Neural cell (in vitro differentiated cells): ENCODE measurements at regions not wholly inside any gene's neighbourhood (a gene's known extent, or its start where the extent isn't known, plus 50 kb on each side); places are given as distances from the start of the nearest gene placed in this dataset.
A peak's percentile ranks its signal among the peaks of the same experiment; 100 is the strongest.

Experiments used
- H2AFZ ChIP-seq: fragments of 200-600, 300-800 bp; sonication (generic), shearing (Covaris generic); 2 replicates; pipeline ENCODE4 v1.6.0; 2014; ENCODE audit warnings: low read depth, mild to moderate bottlenecking, antibody characterized with exemption, low read length, moderate library complexity
- H3F3A ChIP-seq: fragments of 200-600 bp; shearing (Covaris generic); 2 replicates; pipeline ENCODE4 v1.6.1; 2016; ENCODE audit warnings: mild to moderate bottlenecking, moderate library complexity, mixed read lengths, antibody characterized with exemption, low read length; ENCODE audit not compliant: insufficient read depth, poor library complexity, severe bottlenecking
- H3K27ac ChIP-seq: fragments of 200-600, 300-800 bp; sonication (generic), shearing (Covaris generic); 2 replicates; pipeline ENCODE4 v1.5.1; 2014; ENCODE audit warnings: mild to moderate bottlenecking, low read length, moderate library complexity
- H3K27me3 ChIP-seq: fragments of 300-800, 200-600 bp; sonication (generic), shearing (Covaris generic); 2 replicates; pipeline ENCODE4 v1.6.0; 2014; ENCODE audit warnings: mild to moderate bottlenecking, low read depth, low read length, moderate library complexity; ENCODE audit not compliant: insufficient read depth
- H3K36me3 ChIP-seq: fragments of 300-800, 200-600 bp; sonication (generic), shearing (Covaris generic); 2 replicates; pipeline ENCODE4 v1.5.1; 2014; ENCODE audit warnings: mild to moderate bottlenecking, antibody characterized with exemption, low read length, moderate library complexity; ENCODE audit not compliant: insufficient read depth
- H3K4me2 ChIP-seq: fragments of 300-800, 200-600 bp; sonication (generic), shearing (Covaris generic); 2 replicates; pipeline ENCODE4 v1.6.0; 2014; ENCODE audit warnings: mild to moderate bottlenecking, low read length
- H3K4me3 ChIP-seq: fragments of 300-800, 200-600 bp; sonication (generic), shearing (Covaris generic); 2 replicates; pipeline ENCODE4 v1.5.1; 2014; ENCODE audit warnings: mild to moderate bottlenecking, low read length, moderate library complexity
- H3K79me2 ChIP-seq: fragments of 200-600 bp; shearing (Covaris generic); replicated peaks from 2 replicates; pipeline ENCODE4 v1.6.0; 2014; ENCODE audit warnings: mild to moderate bottlenecking, low read length, moderate library complexity; ENCODE audit not compliant: insufficient read depth
- H3K9ac ChIP-seq: fragments of 300-800, 200-600 bp; sonication (generic), shearing (Covaris generic); 2 replicates; pipeline ENCODE4 v1.6.1; 2016; ENCODE audit warnings: mild to moderate bottlenecking, low read length, mixed read lengths
- H3K9me2 ChIP-seq: fragments of 200-600 bp; shearing (Covaris generic); 2 replicates; pipeline ENCODE4 v1.6.1; 2016; ENCODE audit warnings: mild to moderate bottlenecking, low read length, mixed read lengths; ENCODE audit not compliant: insufficient read depth
- H3K9me3 ChIP-seq: fragments of 200-600, 300-800 bp; sonication (generic), shearing (Covaris generic); 2 replicates; pipeline ENCODE4 v1.6.1; 2016; ENCODE audit warnings: mild to moderate bottlenecking, mixed run types, low read length, moderate library complexity, mixed read lengths
- H4K20me1 ChIP-seq: fragments of 200-600 bp; shearing (Covaris generic); 2 replicates; pipeline ENCODE4 v1.6.1; 2016; ENCODE audit warnings: mild to moderate bottlenecking, mixed run types; ENCODE audit not compliant: insufficient read depth
- CTCF ChIP-seq: fragments of 450-650 bp; IDR thresholded peaks from 2 replicates; pipeline ENCODE4 v1.5.1; 2014; ENCODE audit warnings: antibody characterized with exemption, mild to moderate bottlenecking, moderate library complexity; ENCODE audit not compliant: poor library complexity, severe bottlenecking
- EP300 ChIP-seq: fragments of 450-650 bp; conservative IDR thresholded peaks from 2 replicates; pipeline ENCODE4 v1.6.1; 2014; ENCODE audit warnings: antibody characterized with exemption, mild to moderate bottlenecking, moderate library complexity; ENCODE audit not compliant: poor library complexity, severe bottlenecking
- EZH2 ChIP-seq: fragments of 200-600, 300-800 bp; shearing (Covaris generic), sonication (generic); IDR thresholded peaks from 2 replicates; pipeline ENCODE4 v1.6.1; 2014; ENCODE audit warnings: antibody characterized with exemption, low read length, borderline replicate concordance, mild to moderate bottlenecking; ENCODE audit not compliant: insufficient read depth, poor library complexity, severe bottlenecking
- MXI1 ChIP-seq: fragments of 450-650 bp; conservative IDR thresholded peaks from 2 replicates; pipeline ENCODE4 v1.6.1; 2014; ENCODE audit warnings: antibody characterized with exemption, mild to moderate bottlenecking; ENCODE audit not compliant: poor library complexity, severe bottlenecking
- POLR2AphosphoS5 ChIP-seq: IDR thresholded peaks from 2 replicates; pipeline ENCODE4 v1.6.1; 2012
- RAD21 ChIP-seq: fragments of 450-650 bp; conservative IDR thresholded peaks from 2 replicates; pipeline ENCODE4 v1.6.1; 2014; ENCODE audit warnings: antibody characterized with exemption, mild to moderate bottlenecking, moderate library complexity
- REST ChIP-seq: IDR thresholded peaks from 2 replicates; pipeline ENCODE4 v1.6.1; 2012; ENCODE audit warnings: borderline replicate concordance
- SMC3 ChIP-seq: fragments of 450-650 bp; conservative IDR thresholded peaks from 2 replicates; pipeline ENCODE4 v1.6.1; 2014; ENCODE audit warnings: antibody characterized with exemption, mild to moderate bottlenecking, moderate library complexity; ENCODE audit not compliant: poor library complexity
- TAF1 ChIP-seq: IDR thresholded peaks from 2 replicates; pipeline ENCODE4 v1.6.1; 2012; ENCODE audit warnings: low read depth

GRCh38 chr13:50124536-50125303 lies 109.5 kb downstream of the KCNRG start:
- no peaks in the 10 kb centered on the region for H3K9me3 ChIP-seq
- H2AFZ ChIP-seq: peak overlapping the region; percentile 62
- H3K9me2 ChIP-seq: no peaks in the 10 kb centered on the region
- H3K9ac ChIP-seq: peak overlapping the region; percentile 96
- peaks cover 16% of the 10 kb centered on the region for H3K79me2 ChIP-seq
- peaks cover 40% of the 10 kb centered on the region for H3K27me3 ChIP-seq
- H3K36me3 ChIP-seq: no peaks in the 10 kb centered on the region
- H3F3A ChIP-seq: no peaks in the 10 kb centered on the region
- TF ChIP-seq CTCF (no peak), RAD21 (peak; percentile 45), REST (peak; percentile 75), TAF1 (peak; percentile 89), MXI1 (peak; percentile 58), EP300 (no peak), EZH2 (no peak), POLR2AphosphoS5 (peak; percentile 68), SMC3 (peak; percentile 41)
- peak overlapping the region; percentile 44 for H3K4me2 ChIP-seq
- no peaks in the 10 kb centered on the region for H4K20me1 ChIP-seq
- peak overlapping the region; percentile 86 for H3K27ac ChIP-seq
- H3K4me3 ChIP-seq: peak overlapping the region; percentile 99

- Histone ChIP-seq H3K36me3 (no peaks in the 10 kb centered on the region), H2AFZ (peak overlapping the region; percentile 62), H3K79me2 (peaks cover 16% of the 10 kb centered on the region), H3K4me2 (peak overlapping the region; percentile 44), H3K9me2 (no peaks in the 10 kb centered on the region), H3K4me3 (peak overlapping the region; percentile 99), H3K9ac (peak overlapping the region; percentile 96), H3K27me3 (peaks cover 45% of the 10 kb centered on the region), H3K9me3 (no peaks in the 10 kb centered on the region), H3F3A (no peaks in the 10 kb centered on the region), H4K20me1 (no peaks in the 10 kb centered on the region), H3K27ac (peak overlapping the region; percentile 86)
- TF ChIP-seq MXI1: no peak
- TF ChIP-seq EP300: no peak
- no peak for TF ChIP-seq POLR2AphosphoS5
- no peak for TF ChIP-seq CTCF
- no peak for TF ChIP-seq RAD21
- no peak for TF ChIP-seq EZH2
- no peak for TF ChIP-seq SMC3
- no peak for TF ChIP-seq TAF1
- no peak for TF ChIP-seq REST
Observed at GRCh38 chr13:50125304-50125553, 110.0 kb downstream of the KCNRG start.
